ENCODE measurements at regions not wholly inside any gene's neighbourhood (a gene's known extent, or its start where the extent isn't known, plus 50 kb on each side); places are given as distances from the start of the nearest gene placed in this dataset.

- TF ChIP-seq OVOL2 (CRISPR knock-in tag; IDR thresholded peaks at IDR 0.05; ENCODE audit: borderline replicate concordance), result no peak
Measured at GRCh38 chr1:87739704-87740103, 411.0 kb downstream of the LMO4 start (continued).

- DNase-seq (ENCODE audit: low spot score) (no peak), ATAC-seq (no peak)
- ChIA-PET CTCF (no interaction called here), POLR2A (no interaction called here)
- Mint-ChIP-seq H3K9me3 (peaks cover 4% of the 10 kb centered on the region), H3K36me3 (no peaks in the 10 kb centered on the region), H3K4me3 (no peak overlapping the region), H3K27me3 (ENCODE audit: low read depth) (no peaks in the 10 kb centered on the region; the same call in 1 of the 2 replicates), H3K4me1 (peaks cover 21% of the 10 kb centered on the region), H3K27ac (no peak overlapping the region)
- TF ChIP-seq SMAD3 (CRISPR knock-in tag; IDR thresholded peaks at IDR 0.05; ENCODE audit: borderline replicate concordance) (no peak), ZNF263 (CRISPR knock-in tag; IDR thresholded peaks at IDR 0.05; ENCODE audit: low read depth) (no peak), ZBTB21 (CRISPR knock-in tag; IDR thresholded peaks at IDR 0.05; ENCODE audit: borderline replicate concordance) (no peak), PRRX2 (CRISPR knock-in tag; IDR thresholded peaks at IDR 0.05) (no peak), USF2 (CRISPR knock-in tag; IDR thresholded peaks at IDR 0.05) (no peak), RELA (CRISPR knock-in tag; IDR thresholded peaks at IDR 0.05; ENCODE audit: borderline replicate concordance) (no peak), GRHL2 (CRISPR knock-in tag; IDR thresholded peaks at IDR 0.05; ENCODE audit: insufficient replicate concordance, severe bottlenecking) (no peak), SP1 (CRISPR knock-in tag; conservative IDR thresholded peaks at IDR 0.05) (no peak), TP53 (CRISPR knock-in tag; IDR thresholded peaks at IDR 0.05) (no peak), USF1 (CRISPR knock-in tag; IDR thresholded peaks at IDR 0.05) (no peak), ZMAT4 (CRISPR knock-in tag; IDR thresholded peaks at IDR 0.05) (no peak), NFATC4 (CRISPR knock-in tag; IDR thresholded peaks at IDR 0.05) (no peak), PRDM15 (CRISPR knock-in tag; IDR thresholded peaks at IDR 0.05) (no peak), MLX (CRISPR knock-in tag; IDR thresholded peaks at IDR 0.05) (no peak), ZSCAN18 (CRISPR knock-in tag; IDR thresholded peaks at IDR 0.05) (no peak), ELF4 (CRISPR knock-in tag; IDR thresholded peaks at IDR 0.05; ENCODE audit: low read depth) (no peak), ZNF396 (CRISPR knock-in tag; IDR thresholded peaks at IDR 0.05; ENCODE audit: borderline replicate concordance) (no peak), ZNF671 (CRISPR knock-in tag; IDR thresholded peaks at IDR 0.05) (no peak), HMGXB4 (CRISPR knock-in tag; IDR thresholded peaks at IDR 0.05) (no peak), CREM (CRISPR knock-in tag; IDR thresholded peaks at IDR 0.05) (no peak)
Measured at GRCh38 chr1:87743256-87743655, 414.6 kb downstream of the LMO4 start.
